Activated T-helper 17 cell treated with anti-CD3 and anti-CD28 coated beads, Interleukin-2, amount 50 U/mL, for 72 hours (primary cell): ENCODE measurements at regions not wholly inside any gene's neighbourhood (a gene's known extent, or its start where the extent isn't known, plus 50 kb on each side); places are given as distances from the start of the nearest gene placed in this dataset.

Experiments used
- ATAC-seq: fragments of 150-1000 bp; cut with Tn5 transposase; replicated peaks from 2 replicates; pipeline ENCODE4 v1.10.0; 2021; ENCODE audit warnings: mild to moderate bottlenecking, moderate library complexity
- H3K27ac Mint-ChIP-seq: one replicate; pipeline ENCODE4 v1.8.0; 2022; ENCODE audit warnings: mixed read lengths
- H3K27me3 Mint-ChIP-seq: one replicate; pipeline ENCODE4 v1.8.0; 2022; ENCODE audit warnings: mixed read lengths
- H3K36me3 Mint-ChIP-seq: one replicate; pipeline ENCODE4 v1.8.0; 2022; ENCODE audit warnings: low read depth, mild to moderate bottlenecking, mixed read lengths
- H3K4me1 Mint-ChIP-seq: one replicate; pipeline ENCODE4 v1.8.0; 2022; ENCODE audit warnings: mixed read lengths
- H3K4me3 Mint-ChIP-seq: one replicate; pipeline ENCODE4 v1.8.0; 2022; ENCODE audit warnings: mild to moderate bottlenecking, mixed read lengths
- H3K9me3 Mint-ChIP-seq: one replicate; pipeline ENCODE4 v1.8.0; 2022; ENCODE audit warnings: mixed read lengths

DNA sequence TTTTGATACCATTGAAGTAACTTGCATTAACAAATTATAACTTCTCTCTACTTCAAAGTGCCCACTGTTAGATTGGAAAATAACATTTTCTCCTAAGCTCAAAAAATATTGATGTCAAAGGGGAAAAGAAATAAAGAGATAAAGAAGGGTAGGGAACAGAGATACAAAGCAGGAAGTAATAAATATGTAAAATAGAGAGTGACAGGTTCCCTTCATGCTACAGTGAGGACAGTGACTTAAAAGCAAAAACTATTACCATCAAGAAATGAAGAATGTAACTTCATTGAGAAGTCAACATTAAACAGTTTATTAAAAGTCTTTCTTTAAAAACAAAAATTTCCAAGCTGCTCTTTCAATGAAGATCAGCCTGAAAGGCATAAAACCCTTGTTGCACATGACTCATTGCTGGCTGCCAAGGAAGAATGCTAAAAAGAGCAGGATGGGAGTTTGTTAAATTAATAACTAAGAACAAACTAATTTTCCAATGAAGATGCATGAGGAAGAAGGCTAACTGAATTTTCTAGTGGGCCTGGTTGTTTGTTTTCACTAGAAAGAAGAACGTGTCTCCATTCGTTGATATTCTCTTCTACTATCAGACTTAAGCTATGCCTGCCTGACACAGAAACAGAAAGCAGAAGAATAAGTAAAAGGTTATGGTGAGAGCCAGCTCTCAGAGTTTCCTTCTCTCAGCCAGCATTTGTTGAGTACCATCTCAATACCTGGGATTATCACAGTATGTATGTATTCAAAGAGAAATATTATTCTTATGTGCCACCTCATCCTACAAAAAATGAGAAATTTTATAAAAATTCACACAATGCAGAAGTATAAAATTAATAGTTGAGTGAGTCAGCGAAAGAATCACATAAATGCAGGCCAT lies 197.8 kb upstream of the NREP start:
- H3K36me3 Mint-ChIP-seq: no peaks in the 10 kb centered on the region
- no peak overlapping the region for H3K27ac Mint-ChIP-seq
- H3K4me3 Mint-ChIP-seq: no peak overlapping the region
- peaks cover 10% of the 10 kb centered on the region for H3K27me3 Mint-ChIP-seq
- H3K9me3 Mint-ChIP-seq: no peaks in the 10 kb centered on the region
- no peak for ATAC-seq
- no peaks in the 10 kb centered on the region for H3K4me1 Mint-ChIP-seq

DNA sequence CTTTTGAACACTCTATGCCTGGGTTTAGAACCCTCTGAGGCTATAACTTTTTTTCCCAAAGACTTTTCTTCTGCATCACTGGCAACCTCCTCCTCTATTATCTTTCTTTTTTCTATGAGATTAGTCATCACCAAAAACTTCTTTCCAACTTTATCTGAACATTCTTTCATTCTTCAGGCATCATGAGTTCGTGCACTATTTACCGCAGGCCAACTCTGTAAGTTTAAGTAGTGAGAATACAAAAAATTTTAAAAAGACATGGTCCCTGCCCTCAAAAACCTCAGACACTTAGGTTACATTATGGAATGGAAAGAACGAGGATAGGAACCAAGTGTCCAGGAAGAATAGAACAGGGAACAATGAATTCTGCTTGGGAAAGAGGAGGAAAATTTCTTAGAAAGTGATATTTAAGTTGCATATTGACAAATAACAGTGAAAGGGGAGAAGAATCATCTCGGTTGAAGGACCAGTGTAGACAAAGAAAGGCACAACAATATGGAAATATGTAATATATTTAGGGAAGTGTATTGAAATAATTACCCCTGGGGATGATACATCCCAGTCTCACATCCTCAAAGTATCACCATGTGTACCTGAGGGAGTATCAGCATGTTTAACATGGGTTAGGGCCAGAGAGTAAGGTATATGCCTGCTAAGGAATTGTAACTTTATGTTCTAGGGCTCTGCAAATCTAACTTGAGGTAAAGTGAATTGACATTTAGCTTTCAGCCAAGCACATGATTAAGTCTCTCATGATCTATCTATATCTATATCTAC lies 196.5 kb upstream of the NREP start:
- ATAC-seq: no peak

DNA sequence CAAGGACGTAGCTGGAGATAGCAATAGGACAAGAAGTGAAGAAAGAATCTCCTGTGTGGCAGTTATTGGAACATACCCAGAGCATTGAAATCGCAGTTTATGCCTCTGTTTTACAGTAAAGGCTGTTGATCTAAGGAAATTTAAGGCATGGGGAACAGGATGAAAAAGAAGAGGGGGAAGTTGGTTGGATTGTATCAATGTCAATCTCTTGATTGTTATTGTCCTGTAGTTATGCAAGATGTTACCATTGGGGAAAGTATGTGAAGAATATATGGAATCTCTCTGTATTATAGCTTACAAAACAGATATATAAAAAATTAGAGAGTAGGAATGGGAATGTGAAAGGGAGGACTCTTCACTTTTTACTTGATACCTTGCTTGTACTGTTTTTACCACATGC lies 195.6 kb upstream of the NREP start:
- Mint-ChIP-seq H3K4me3 (no peak overlapping the region), H3K4me1 (no peaks in the 10 kb centered on the region), H3K27ac (no peak overlapping the region), H3K27me3 (peaks cover 10% of the 10 kb centered on the region), H3K9me3 (no peaks in the 10 kb centered on the region), H3K36me3 (no peaks in the 10 kb centered on the region)
- no peak for ATAC-seq

More for the DNA sequence above, 196.5 kb upstream of the NREP start:
- Mint-ChIP-seq H3K9me3 (no peaks in the 10 kb centered on the region), H3K4me1 (no peaks in the 10 kb centered on the region), H3K4me3 (no peak overlapping the region), H3K27me3 (peaks cover 10% of the 10 kb centered on the region), H3K27ac (no peak overlapping the region), H3K36me3 (no peaks in the 10 kb centered on the region)

DNA sequence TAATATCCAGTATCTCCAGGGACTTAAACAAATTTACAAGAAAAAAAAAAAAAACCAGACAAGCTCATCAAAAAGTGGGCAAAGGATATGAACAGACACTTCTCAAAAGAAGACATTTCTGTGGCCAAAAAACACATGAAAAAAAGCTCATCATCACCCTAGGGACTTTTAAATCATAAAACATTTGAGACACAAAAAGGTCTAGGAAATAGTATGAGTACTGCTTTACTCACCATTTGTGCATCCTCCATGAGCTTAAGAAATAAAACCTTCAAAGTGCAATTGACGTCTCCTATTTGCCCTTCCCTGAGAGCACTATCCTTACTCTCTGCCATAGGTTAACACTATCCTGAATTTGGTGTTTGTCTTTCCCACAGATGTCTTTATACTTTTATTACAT lies 193.7 kb upstream of the NREP start:
- Mint-ChIP-seq H3K4me1 (no peaks in the 10 kb centered on the region), H3K36me3 (no peaks in the 10 kb centered on the region), H3K27me3 (peaks cover 12% of the 10 kb centered on the region), H3K27ac (no peak overlapping the region), H3K9me3 (no peaks in the 10 kb centered on the region), H3K4me3 (no peak overlapping the region)
- no peak for ATAC-seq

DNA sequence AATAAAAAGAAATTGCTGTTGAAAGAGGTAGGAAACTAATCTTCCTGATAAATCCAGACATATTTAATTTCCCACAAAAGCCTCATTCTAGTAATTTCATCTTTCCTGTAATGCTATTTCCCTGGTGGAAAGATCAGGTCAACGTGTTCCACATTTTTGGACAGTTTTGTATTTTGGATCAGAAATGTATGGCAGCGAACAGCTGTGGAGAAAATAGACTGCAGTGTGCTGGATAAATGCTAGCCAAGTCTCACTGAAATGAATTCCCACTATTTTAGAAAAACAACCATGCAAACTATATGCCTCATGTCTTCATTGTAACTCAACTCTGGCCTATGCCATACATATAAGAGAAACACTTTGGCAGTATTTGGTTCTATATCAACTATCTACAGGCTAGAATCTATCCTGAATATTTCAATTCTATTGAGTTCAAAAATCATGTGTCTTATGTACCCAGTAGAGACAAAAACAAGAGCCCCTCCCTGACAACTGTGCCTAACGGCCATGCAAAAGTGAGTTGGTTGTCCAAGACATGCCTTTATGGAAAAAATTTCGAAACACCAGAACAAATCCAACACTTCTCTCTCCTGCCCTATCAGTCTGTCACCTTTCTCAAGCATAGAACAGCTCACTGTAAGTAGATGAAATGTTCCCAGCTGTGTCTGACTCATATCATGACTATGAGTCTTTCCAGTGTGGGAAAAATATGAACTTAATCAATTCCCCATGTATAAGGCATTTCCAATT lies 191.3 kb upstream of the NREP start:
- ATAC-seq: no peak
- Mint-ChIP-seq H3K9me3 (no peaks in the 10 kb centered on the region), H3K27me3 (peaks cover 11% of the 10 kb centered on the region), H3K4me1 (no peaks in the 10 kb centered on the region), H3K36me3 (no peaks in the 10 kb centered on the region), H3K4me3 (no peak overlapping the region), H3K27ac (no peak overlapping the region)

DNA sequence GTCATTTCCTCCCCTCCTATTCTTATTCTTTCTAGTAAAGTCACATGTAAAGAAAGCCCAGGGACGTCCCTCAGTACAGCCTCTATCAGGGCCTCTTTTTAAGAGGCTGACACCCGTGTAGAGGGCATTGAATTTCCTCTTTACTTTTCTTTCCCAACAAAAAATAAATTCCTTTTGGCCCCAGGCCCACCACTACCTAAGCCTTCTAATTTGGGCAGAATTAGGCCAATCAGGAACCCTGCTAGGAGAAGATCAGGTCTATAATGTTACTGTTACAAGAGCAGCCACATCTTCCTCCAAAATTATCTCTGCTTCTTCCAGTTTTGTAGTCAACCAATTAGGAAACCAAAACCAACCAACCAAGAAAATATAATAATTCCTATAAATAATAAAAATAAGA lies 189.6 kb upstream of the NREP start:
- H3K27ac Mint-ChIP-seq: no peak overlapping the region
- no peaks in the 10 kb centered on the region for H3K9me3 Mint-ChIP-seq
- H3K27me3 Mint-ChIP-seq: peaks cover 8% of the 10 kb centered on the region
- ATAC-seq: no peak
- no peak overlapping the region for H3K4me3 Mint-ChIP-seq
- H3K4me1 Mint-ChIP-seq: no peaks in the 10 kb centered on the region
- no peaks in the 10 kb centered on the region for H3K36me3 Mint-ChIP-seq

DNA sequence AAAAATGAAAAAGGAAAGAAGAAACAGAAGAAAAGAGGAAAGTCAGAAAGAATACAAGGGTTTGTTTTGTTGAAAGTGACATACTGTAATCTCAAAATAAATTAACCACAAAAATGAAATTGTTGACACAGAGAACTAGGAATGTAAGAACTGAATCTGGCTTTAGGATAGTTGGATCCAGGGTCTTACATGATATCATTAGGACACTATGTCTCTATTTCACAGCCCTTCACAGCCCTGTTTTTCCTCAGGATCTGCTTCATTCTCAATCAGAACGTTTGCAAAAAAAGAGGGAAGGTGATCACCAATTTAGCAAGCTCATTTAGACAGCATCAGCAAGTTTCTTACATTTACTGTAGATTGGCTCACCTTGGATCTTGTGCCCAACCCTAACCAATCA lies 188.5 kb upstream of the NREP start:
- no peaks in the 10 kb centered on the region for H3K4me1 Mint-ChIP-seq
- H3K36me3 Mint-ChIP-seq: no peaks in the 10 kb centered on the region
- no peak for ATAC-seq
- H3K4me3 Mint-ChIP-seq: no peak overlapping the region
- no peak overlapping the region for H3K27ac Mint-ChIP-seq
- H3K9me3 Mint-ChIP-seq: no peaks in the 10 kb centered on the region
- H3K27me3 Mint-ChIP-seq: peaks cover 8% of the 10 kb centered on the region

DNA sequence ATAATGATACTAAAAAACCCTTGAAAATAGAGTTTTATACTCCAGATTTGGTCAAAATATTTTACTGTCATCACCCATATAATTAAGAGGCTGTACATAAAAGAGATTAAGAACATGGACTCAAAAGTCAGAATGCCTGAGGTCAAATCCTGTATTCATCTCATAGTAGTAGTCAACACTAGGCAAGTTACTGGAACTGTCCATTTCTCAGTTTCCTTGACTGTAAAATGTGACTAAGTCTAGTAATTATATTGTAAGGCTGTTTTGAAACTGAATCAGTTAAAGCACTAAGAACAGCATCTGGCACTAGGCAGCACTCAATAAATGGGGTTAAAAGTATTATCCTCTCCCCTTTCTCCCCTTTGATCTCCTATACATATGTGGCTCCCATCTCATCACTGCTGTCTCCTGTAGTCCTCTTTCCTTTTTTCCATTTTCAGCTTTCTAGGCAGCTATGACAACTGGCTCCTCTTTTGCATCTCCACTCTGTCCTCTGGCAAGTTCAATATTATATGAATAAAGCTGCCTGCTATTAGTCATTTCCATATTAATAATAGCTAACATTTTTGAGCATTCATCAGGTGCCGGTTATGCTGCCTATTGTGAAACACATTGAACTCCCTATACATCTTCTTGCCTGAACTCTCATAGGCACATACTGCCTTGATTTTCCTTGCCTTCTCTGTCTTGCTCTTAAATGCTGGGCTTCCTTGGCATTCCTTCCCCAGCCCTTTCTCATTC lies 185.8 kb upstream of the NREP start:
- Mint-ChIP-seq H3K27ac (no peak overlapping the region), H3K36me3 (no peaks in the 10 kb centered on the region), H3K4me3 (no peak overlapping the region), H3K27me3 (peaks cover 11% of the 10 kb centered on the region), H3K9me3 (no peaks in the 10 kb centered on the region), H3K4me1 (no peaks in the 10 kb centered on the region)
- ATAC-seq: no peak

DNA sequence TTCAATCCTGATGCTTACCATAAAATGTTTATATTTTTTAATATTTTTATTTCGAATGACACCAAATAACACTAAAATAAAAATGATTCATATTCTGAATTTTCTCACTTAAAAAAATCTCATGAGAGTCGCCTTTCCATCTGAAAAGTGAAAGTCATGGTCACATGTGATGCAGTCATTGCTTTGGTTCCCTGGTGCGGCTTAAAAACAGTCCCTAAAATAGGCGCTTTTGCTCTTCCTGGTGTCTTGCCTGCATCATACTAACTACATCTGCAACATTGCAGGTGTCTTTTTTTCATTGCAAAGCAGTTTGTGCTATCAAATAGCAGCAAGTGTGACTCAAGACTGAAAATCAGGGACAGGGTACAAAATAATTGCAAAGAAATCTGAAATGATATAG lies 185.2 kb upstream of the NREP start:
- H3K27me3 Mint-ChIP-seq: peaks cover 13% of the 10 kb centered on the region
- no peak for ATAC-seq
- no peak overlapping the region for H3K4me3 Mint-ChIP-seq
- no peaks in the 10 kb centered on the region for H3K9me3 Mint-ChIP-seq
- H3K4me1 Mint-ChIP-seq: no peaks in the 10 kb centered on the region
- no peaks in the 10 kb centered on the region for H3K36me3 Mint-ChIP-seq
- H3K27ac Mint-ChIP-seq: no peak overlapping the region

DNA sequence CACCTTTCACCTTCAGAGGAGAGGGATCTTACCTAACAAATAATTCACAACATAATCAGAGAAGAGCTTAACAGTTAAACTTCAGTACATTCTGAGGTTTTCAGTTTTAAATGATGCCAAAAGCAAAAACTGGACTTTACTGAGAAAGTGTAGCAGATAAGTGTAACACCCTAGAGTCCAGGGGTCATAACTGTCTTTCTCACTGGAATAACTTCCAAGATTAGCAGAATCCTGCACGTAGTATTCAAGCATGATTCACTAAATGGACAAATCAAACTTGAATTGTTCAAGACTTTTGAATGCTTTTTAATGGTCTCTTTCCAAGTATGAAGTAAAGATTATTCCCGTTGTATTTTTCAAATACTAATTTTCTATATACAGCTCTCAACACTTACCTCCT lies 180.1 kb upstream of the NREP start:
- H3K4me1 Mint-ChIP-seq: no peaks in the 10 kb centered on the region
- no peaks in the 10 kb centered on the region for H3K9me3 Mint-ChIP-seq
- ATAC-seq: no peak
- H3K36me3 Mint-ChIP-seq: no peaks in the 10 kb centered on the region
- peaks cover 5% of the 10 kb centered on the region for H3K27me3 Mint-ChIP-seq
- no peak overlapping the region for H3K27ac Mint-ChIP-seq
- H3K4me3 Mint-ChIP-seq: no peak overlapping the region

DNA sequence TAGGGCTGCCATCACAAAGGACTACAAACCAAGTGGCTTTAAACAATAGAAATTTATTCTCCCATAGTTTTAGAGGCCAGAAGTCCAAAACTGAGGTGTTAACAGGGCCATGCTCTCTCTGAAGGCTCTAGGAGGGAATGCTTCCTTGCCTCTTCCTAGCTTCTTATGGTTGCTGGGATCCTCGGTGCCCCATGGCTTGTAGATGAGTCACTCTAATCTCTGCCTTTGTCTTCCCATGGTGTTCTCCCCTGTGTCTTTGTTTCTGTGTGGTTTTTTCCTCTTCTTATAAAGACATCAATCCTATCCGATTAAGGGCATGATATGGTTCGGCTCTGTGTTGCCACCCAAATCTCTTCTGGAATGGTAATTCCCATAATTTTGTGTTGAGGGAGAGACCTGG lies 178.8 kb upstream of the NREP start:
- H3K4me1 Mint-ChIP-seq: no peaks in the 10 kb centered on the region
- H3K4me3 Mint-ChIP-seq: no peak overlapping the region
- ATAC-seq: no peak
- H3K9me3 Mint-ChIP-seq: no peaks in the 10 kb centered on the region
- H3K27me3 Mint-ChIP-seq: peaks cover 5% of the 10 kb centered on the region
- H3K36me3 Mint-ChIP-seq: no peaks in the 10 kb centered on the region
- no peak overlapping the region for H3K27ac Mint-ChIP-seq

DNA sequence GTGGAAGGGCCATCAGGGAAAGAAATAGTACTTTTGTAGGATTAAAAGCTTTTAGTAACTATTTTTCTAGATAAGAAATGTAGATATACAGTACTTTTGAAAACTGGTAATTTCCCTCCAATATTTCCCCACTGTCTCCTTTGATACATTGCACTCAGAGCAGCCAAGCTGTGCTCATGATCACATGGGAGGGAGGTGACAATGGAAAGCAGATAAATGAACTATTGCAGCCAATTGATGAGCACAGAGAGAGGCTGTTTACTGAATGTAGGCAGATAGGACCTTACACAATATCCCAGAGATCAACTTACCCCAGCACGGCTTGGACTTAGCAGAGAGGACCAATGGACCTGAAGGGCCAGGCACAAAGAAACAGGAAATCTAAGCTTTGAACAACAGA lies 178.0 kb upstream of the NREP start:
- Mint-ChIP-seq H3K4me3 (no peak overlapping the region), H3K27ac (no peak overlapping the region), H3K36me3 (no peaks in the 10 kb centered on the region), H3K9me3 (no peaks in the 10 kb centered on the region), H3K27me3 (peaks cover 5% of the 10 kb centered on the region), H3K4me1 (no peaks in the 10 kb centered on the region)
- ATAC-seq: no peak

DNA sequence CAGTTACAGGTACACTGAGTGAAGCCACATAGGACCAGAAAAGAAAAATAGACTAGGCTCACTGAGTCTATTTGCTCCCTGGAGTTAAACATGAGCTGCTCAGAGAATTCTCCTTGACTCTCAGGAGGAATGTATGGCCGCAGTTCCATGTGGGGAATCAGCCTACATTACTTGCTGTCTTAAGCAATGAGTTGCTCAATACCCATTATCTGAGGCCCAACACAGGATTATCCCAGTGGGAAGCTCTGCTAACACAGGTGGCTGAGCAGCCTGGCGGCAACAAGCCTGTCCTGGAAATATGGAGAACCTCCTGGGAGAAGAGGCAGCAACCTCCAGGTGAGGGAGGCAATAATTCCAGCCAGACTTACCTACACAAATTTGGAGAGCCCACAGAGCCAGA lies 177.5 kb upstream of the NREP start:
- H3K27ac Mint-ChIP-seq: no peak overlapping the region
- no peaks in the 10 kb centered on the region for H3K4me1 Mint-ChIP-seq
- H3K9me3 Mint-ChIP-seq: no peaks in the 10 kb centered on the region
- H3K27me3 Mint-ChIP-seq: peaks cover 5% of the 10 kb centered on the region
- H3K36me3 Mint-ChIP-seq: no peaks in the 10 kb centered on the region
- no peak overlapping the region for H3K4me3 Mint-ChIP-seq
- ATAC-seq: no peak

DNA sequence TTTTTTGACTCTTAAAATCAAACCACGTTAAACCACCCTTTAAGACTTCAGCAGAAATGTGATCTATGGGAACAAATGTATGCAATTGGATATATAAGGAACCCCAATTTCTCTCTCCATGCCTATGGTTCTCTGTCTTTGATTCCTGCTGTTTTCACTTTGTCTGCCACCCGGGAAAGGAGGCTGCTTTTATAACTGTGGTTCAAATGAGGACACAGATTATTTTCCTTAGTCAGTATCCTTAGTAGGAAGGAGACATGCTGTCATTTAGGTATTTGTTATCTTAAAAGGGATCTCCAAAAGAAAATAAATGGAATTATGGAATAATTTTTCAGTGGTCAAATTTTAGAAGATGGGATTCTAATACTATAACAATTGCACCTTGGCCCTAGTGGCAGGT lies 176.1 kb upstream of the NREP start:
- no peaks in the 10 kb centered on the region for H3K4me1 Mint-ChIP-seq
- H3K27me3 Mint-ChIP-seq: peaks cover 5% of the 10 kb centered on the region
- ATAC-seq: no peak
- H3K4me3 Mint-ChIP-seq: no peak overlapping the region
- no peaks in the 10 kb centered on the region for H3K36me3 Mint-ChIP-seq
- H3K27ac Mint-ChIP-seq: no peak overlapping the region
- no peaks in the 10 kb centered on the region for H3K9me3 Mint-ChIP-seq
